ENCODE measurements at regions not wholly inside any gene's neighbourhood (a gene's known extent, or its start where the extent isn't known, plus 50 kb on each side); places are given as distances from the start of the nearest gene placed in this dataset.

GRCh38 chr22:26732284-26732683 is 74.9 kb downstream of the MIAT start:
- DNase-seq = no peak

DNA sequence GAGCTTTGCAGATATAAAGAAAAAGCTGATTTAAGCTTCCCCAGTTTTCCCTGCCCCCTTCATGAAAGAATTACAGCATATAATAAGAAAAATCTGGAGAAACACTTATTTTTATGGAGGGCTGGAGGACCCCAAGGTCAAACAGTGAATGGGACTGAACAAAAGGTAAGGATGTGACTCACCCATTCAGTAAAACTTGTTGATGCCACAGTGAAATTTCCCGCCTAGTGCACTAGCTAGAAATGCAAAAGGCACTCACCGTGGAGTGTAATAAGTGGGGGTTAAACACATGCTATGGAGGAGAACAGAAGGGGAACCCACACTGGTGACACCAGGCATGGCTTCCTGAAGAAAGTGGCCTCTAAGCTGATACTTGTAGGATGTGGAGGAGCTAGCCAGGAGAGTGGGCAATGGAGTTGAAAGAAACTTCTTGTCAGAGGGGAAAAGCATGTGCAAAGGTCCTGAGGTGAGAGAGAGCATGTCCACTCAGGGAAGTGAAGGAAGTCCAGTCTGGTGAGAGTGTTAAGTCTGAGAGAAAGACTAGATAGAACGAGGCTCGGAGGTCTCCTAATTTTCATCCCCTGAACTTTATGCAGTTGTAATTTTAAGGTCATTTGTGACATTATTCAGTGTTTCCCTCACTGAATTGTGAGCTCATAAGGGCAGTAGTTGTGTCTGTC is 77.1 kb downstream of the MIAT start:
- DNase-seq = no peak

GRCh38 chr22:26735019-26735409 is 77.6 kb downstream of the MIAT start:
- no peak for DNase-seq

- no peak for DNase-seq
Measured at GRCh38 chr22:26737262-26737661, 79.9 kb downstream of the MIAT start.

- no peak for DNase-seq
Measured at GRCh38 chr22:26740253-26740652, 82.9 kb downstream of the MIAT start.

DNA sequence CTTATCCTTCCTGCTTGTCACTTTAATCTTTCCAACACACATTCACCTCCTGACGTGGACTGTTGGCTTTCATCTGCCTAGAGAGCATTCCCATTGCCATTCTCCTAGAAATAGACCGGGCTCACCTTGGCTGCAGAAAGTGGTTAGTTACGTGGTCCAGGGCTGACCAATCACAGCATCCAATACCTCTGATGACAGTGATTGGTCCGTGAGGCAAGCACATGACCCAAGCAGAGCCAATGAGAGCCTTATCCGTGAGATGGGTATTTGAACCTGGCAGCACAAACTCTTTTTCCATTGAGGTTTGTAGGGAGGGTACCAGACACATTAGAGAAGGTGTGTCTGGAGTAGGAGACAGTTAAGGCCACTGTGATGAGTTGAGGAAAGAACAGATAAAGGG is 85.8 kb downstream of the MIAT start:
- DNase-seq = no peak

- DNase-seq = no peak
Measured at GRCh38 chr22:26744892-26745808, 87.8 kb downstream of the MIAT start.

GRCh38 chr22:26746311-26746710 is 88.9 kb downstream of the MIAT start:
- no peak for DNase-seq

GRCh38 chr22:26748845-26749244 is 91.5 kb downstream of the MIAT start:
- DNase-seq = no peak

- DNase-seq = no peak
Measured at GRCh38 chr22:26751217-26751616, 93.8 kb downstream of the MIAT start.

GRCh38 chr22:26753125-26753862 is 95.9 kb downstream of the MIAT start:
- DNase-seq = no peak

DNA sequence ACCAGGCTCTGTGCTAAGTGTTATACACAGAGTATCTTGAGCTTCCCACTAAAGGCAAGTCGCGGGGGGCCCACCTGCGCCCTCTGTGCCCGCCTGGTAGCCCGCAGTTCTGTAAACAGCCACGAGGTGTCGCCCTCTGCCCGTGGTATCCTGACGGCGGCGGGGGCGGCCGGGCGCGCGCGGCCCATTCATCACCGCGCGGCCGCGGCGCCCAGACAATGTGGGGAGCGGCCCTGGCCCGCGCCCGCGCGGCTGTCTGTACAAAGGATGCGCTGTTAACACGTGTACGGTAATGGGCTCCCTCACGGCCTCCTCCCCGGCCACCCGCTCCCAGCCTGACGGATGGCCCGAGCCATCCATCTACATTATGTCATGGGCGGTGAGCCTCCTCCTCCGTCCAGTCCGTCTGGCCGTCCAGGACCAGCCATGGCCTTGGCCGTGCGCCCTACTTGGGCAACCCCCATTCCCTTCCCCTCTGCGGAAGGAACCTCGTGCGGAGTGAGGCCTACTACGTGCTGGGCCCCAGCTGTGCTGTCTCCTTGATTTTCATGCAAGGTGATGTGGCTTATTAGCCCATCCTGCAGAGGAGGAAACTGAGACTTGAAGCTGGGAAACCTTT is 99.4 kb downstream of the MIAT start:
- DNase-seq = peak; percentile 59

DNA sequence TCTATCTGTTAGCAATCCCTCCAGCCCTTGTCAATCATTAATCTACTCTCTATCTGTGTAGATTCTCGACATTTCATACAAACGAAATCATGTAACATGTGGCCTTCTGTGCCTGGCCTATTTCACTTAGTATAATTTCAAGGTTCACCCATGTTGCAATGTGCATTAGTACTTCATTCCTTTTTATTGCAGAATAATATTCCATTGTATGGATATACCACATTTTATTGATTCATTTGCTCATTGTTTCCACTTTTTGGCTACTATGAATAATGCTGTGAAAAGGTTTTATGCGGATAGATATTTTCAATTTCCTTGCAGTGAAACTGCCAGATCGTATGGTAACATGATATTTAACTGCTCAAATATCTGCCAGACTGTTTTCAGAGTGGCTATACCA is 100.1 kb downstream of the MIAT start:
- no peak for DNase-seq

GRCh38 chr22:26762503-26763472 is 105.4 kb downstream of the MIAT start:
- no peak for DNase-seq

DNA sequence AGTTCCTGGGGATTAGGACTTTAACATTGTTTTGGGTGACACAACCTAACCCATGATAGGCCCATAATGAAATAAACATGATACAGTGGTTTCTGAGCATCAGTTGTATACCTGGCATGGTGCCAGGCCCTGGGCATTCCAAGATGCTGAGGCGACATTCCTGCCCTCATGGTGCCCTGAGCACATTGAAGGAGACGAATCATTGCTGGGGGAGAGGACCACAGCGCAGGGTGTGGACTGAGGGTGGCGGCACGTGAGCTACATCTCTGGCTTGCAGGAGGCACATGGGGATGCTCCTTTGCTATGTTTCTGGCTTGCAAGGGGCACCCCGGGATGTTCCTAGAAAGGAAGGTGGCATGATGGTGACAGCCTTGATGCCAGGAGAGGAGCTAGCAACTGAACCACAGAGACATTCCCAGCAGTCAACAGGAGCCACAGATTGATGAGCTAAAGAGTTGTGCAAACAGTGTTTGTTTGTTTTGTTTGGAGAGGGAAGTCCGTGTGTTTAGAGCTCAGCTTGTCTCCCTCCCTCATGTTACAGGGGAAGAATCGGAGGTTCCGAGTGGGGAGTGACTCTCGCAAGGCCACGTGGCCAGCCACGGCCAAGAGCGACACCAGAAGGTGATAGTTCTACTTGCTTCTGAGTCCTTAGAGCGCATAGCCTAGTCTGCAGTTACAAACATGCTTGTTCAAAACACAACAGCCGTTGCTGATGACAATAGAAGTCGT is 106.4 kb downstream of the MIAT start:
- DNase-seq = no peak

DNA sequence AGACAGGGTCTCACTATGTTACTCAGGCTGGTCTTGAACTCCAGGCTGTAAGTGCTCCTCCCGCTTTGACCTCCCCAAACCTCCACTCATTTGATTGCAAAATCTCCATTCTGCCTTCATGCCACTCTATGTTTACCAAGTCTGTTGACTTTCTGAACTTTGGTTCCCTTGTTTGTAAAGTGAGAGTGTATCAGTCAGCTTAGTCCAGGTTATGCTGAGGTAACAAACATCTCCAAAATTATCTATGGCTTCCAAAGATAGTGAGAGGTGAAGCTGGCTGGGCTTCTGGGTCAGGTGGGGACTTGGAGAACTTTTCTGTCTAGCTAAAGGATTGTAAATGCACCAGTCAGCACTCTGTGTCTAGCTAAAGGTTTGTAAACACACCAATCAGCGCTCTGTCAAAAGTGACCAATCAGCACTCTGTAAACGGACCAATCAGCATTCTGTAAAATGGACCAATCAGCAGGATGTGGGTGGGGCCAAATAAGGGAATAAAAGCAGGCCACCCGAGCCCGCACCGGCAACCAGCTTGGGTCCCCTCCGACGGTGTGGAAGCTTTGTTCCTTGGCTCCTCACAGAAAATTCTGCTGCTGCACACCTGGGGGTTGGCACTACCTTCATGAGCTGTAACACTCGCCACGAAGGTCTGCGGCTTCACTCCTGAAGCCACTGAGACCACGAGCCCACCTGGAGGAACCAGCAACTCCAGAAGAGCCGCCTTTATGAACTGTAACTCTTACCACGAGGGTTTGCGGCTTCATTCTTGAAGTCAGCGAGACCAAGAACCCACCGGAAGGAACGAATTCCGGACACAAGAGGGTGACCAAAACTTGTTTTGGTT is 109.3 kb downstream of the MIAT start:
- no peak for DNase-seq

- DNase-seq = no peak
Measured at GRCh38 chr22:26767351-26768155, 110.2 kb downstream of the MIAT start.

GRCh38 chr22:26768156-26768515 is 110.7 kb downstream of the MIAT start:
- DNase-seq = no peak

DNA sequence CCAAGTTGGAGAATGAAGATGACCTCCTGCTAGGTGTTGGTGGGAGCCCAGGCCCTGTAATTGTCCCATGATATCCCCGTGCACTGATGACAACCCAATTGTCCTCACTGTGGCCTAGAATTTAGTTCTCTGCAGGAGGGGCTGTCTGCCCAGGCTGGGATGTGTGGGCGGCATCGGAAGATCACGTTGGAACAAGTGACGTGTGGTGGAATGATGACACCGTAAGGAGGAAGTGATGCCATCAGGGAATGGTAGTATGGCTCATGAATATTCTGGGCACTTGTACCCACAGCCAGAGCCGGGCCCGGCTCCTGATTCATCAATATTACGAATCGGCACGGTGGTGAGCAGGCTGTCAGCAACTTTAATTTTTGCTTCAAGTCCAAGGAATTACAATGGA is 111.6 kb downstream of the MIAT start:
- no peak for DNase-seq
